ENCODE measurements at regions not wholly inside any gene's neighbourhood (a gene's known extent, or its start where the extent isn't known, plus 50 kb on each side); places are given as distances from the start of the nearest gene placed in this dataset.

GRCh38 chr1:182128502-182128901, 67.0 kb upstream of the ZNF648 start:
- DNase-seq (ENCODE audit: low read depth in 2 of 2) = no peak

GRCh38 chr1:182127656-182128055, 66.1 kb upstream of the ZNF648 start:
- DNase-seq (ENCODE audit: low read depth in 2 of 2) = no peak

DNA sequence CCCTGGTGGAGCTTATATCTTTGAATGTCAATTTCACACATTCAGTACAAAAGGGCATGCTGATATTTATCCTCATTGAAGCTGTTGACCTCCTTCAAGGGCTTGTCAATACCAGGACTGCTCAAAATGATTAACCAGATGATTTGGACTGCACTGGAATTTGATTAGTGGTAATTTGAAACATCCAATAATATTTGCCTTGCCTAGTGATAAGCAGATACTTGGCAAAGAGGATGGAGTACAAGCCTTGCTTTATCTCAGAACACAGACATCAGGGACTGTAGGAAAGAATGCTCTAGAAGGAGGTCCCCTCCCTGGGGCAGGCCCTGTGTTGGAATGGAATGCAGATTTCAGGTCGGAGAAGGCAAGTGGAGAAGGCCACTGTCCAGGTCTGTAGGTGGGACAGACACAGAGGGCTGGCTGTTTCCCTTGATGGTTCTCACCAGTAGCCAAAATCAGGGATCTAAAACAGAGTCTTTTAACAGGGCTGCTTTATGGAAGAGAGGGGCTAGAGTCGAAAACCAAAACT, 64.8 kb upstream of the ZNF648 start:
- DNase-seq (ENCODE audit: low read depth in 2 of 2) = no peak

DNA sequence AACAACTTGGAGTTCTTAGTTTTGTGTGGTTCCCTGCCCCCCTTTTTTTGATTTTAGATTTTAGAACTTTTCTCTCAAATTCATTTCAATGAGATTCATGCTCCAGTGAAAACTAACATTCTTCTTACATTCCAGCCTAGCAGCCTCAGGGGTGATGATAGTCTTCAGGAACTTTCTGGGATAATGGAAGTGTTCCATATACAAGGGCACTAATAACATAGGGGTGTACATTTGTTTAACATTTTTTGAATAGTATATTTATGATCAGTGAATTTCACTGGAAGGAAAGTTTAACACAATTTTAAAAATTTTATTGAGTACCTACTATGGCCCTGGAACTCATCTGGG, 61.4 kb upstream of the ZNF648 start:
- DNase-seq (ENCODE audit: low read depth in 2 of 2) = no peak

- DNase-seq (ENCODE audit: low read depth in 2 of 2) = no peak
These were observed 60.9 kb upstream of the ZNF648 start for GRCh38 chr1:182122256-182122912.

GRCh38 chr1:182121787-182122186, 60.3 kb upstream of the ZNF648 start:
- DNase-seq (ENCODE audit: low read depth in 2 of 2) = peak in 1 of 2 donors; percentile 31

DNA sequence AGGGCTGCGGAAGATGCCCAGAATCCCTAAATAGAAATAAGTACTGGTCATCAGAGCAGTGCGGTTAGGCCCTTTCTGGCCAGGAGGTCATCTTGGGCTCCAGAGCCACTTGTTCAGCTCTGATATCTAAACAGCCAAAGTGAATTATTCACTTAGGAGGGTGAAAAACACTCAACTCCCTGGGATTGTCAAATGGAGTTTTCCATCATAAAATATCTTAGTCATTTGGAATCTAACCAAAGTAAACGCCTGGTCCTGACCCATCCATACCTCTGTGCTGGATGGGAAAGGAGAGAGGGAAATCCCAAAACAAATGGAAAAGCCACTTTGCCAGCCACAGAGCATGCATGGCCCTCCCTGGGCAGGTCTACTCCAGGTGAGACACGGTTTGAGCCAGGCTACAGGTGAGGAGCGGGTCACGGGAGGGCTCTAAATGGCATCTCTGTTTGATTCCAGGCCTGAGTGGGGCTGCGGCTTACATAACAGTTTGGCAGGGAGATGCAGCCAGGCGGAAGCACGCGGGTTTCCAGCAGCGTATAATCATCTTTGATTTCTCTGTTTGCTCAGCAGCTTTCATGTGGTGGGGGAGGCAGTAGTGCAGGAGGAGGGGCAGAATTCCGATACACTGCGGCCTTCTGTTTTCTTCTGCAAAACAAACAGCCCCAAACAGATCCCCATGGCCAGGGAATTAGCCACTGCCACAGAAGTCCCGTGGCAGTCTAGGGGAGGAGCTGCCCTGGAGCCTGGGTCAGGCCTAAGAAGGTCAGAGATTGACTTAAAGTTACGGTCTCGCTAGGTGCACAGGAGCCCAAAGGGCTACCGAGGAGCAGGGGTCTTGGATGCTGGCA, 59.1 kb upstream of the ZNF648 start:
- peak in 1 of 2 donors; percentile 90 for DNase-seq (ENCODE audit: low read depth in 2 of 2)

DNA sequence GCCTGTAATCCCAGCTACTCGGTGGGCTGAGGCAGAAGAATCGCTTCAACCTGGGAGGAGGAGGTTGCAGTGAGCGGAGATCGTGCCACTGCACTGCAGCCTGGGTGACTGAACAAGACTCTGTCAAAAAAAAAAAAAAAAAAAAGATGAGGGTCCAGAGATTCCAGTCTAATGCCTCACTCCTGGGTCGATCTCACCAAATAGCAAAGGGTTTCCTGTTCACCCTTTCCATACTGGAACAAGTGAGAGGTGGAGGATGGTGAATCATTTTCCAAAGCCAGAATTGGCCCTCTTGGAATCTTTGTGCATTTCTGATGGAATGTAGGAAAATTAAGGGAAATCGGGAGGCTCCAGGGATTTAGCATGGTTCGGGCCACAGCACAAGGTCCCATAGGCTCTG, 58.1 kb upstream of the ZNF648 start:
- DNase-seq (ENCODE audit: low read depth in 2 of 2) = peak in 1 of 2 donors; percentile 41

- no peak for DNase-seq (ENCODE audit: low read depth in 2 of 2)
These were observed 57.3 kb upstream of the ZNF648 start for GRCh38 chr1:182118851-182119250.

DNA sequence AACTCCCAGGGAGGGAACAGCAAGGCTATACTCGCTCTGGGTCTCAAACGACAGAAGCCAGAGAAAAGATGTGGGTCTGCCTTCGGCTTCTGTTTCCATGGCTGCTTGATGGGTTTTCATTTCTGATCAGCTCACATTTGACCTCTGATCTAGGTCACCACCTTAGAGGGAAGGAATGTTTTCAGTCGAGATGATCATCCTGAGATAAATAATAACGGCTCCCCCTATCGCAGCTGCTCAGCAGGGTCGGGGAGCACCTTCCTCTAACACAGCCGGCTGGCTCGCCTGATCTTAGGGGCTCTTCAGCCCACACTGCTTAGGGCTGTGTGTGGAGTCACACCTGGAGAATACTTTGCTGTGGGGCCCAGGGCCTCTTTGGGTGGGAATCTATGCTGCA, 53.1 kb upstream of the ZNF648 start:
- DNase-seq (ENCODE audit: low read depth in 2 of 2) = no peak

- peak in 1 of 2 donors; percentile 70 for DNase-seq (ENCODE audit: low read depth in 2 of 2)
These were observed 52.5 kb upstream of the ZNF648 start for GRCh38 chr1:182113879-182114626.

- DNase-seq (ENCODE audit: low read depth in 2 of 2) = peak in 1 of 2 donors; percentile 58
These were observed 50.0 kb upstream of the ZNF648 start for GRCh38 chr1:182111496-182111895.

Data from lung microvascular endothelial cell (primary cell).